HEK293 (cell line): ENCODE measurements at regions not wholly inside any gene's neighbourhood (a gene's known extent, or its start where the extent isn't known, plus 50 kb on each side); places are given as distances from the start of the nearest gene placed in this dataset.
A peak's percentile ranks its signal among the peaks of the same experiment; 100 is the strongest.
"Not testable (repeated sequence)": the region's sequence is repeated elsewhere in the genome, so short reads cannot be mapped to it uniquely, and the experiment has no call there.

Source experiments
- CTCF ChIA-PET: fragments of 350-600 bp; formaldehyde crosslinking; extraction: SDS; loops from one replicate; lab custom pipeline; 2021; ENCODE audit warnings: antibody characterized with exemption; lab: Yijun Ruan, JAX
- POLR2A ChIA-PET: fragments of 300-600 bp; formaldehyde crosslinking; extraction: SDS; loops from one replicate; lab custom pipeline; 2020; ENCODE audit warnings: antibody characterized with exemption, inconsistent platforms; lab: Yijun Ruan, JAX
- H3K27ac ChIP-seq: fragments of 200-500 bp; sonication (Bioruptor generic); 2 replicates; pipeline ENCODE4 v1.5.1; 2014; ENCODE audit warnings: low read depth, low read length, control low read depth, inconsistent platforms; ENCODE audit errors: extremely low read depth
- H3K36me3 ChIP-seq, 2 experiments: fragments of 200-500 bp in 1 of 2; sonication (Bioruptor generic) in 1 of 2; 1 replicate in 1 of 2; 2 replicates in 1 of 2; pipeline ENCODE4 v1.5.1; 2014 to 2017; ENCODE audit warnings: inconsistent platforms in 2 of 2, low read length in 2 of 2; ENCODE audit not compliant: control insufficient read depth in 2 of 2, insufficient read depth in 1 of 2
- H3K4me1 ChIP-seq: fragments of 200-500 bp; sonication (Bioruptor generic); 2 replicates; pipeline ENCODE4 v1.5.1; 2014; ENCODE audit warnings: mild to moderate bottlenecking, low read length, inconsistent platforms; ENCODE audit not compliant: control insufficient read depth, insufficient read depth
- H3K4me3 ChIP-seq: 2 replicates; pipeline ENCODE4 v1.5.1; 2011; ENCODE audit warnings: low read depth, mild to moderate bottlenecking, control low read depth, low read length, moderate library complexity
- H3K9me3 ChIP-seq: fragments of 200-500 bp; sonication (Bioruptor generic); 2 replicates; pipeline ENCODE4 v1.5.1; 2014; ENCODE audit warnings: low read depth, low read length, inconsistent platforms; ENCODE audit not compliant: control insufficient read depth, insufficient read depth
- HOXC10 ChIP-seq: sonication (generic); formaldehyde crosslinking; IDR thresholded peaks from 2 replicates; pipeline ENCODE4 v1.8.1; 2023; ENCODE audit warnings: mild to moderate bottlenecking, missing genetic modification reagents
- ZBTB11 ChIP-seq: fragments of 450-650 bp; formaldehyde crosslinking; conservative IDR thresholded peaks from 2 replicates; pipeline ENCODE4 v1.5.1; 2016; ENCODE audit warnings: low read depth, missing biosample characterization, missing genetic modification characterization
- ZBTB20 ChIP-seq: fragments of 450-650 bp; formaldehyde crosslinking; IDR thresholded peaks from 2 replicates; pipeline ENCODE4 v1.5.1; 2016; ENCODE audit warnings: missing biosample characterization, missing genetic modification characterization
- ZBTB48 ChIP-seq: fragments of 450-650 bp; formaldehyde crosslinking; IDR thresholded peaks from 2 replicates; pipeline ENCODE4 v1.5.1; 2016; ENCODE audit warnings: missing biosample characterization, missing genetic modification characterization
- ZNF140 ChIP-seq: fragments of 450-650 bp; formaldehyde crosslinking; IDR thresholded peaks from 2 replicates; pipeline ENCODE4 v1.5.1; 2016; ENCODE audit warnings: missing biosample characterization, missing genetic modification characterization
- ZNF146 ChIP-seq: fragments of 450-650 bp; formaldehyde crosslinking; IDR thresholded peaks from 2 replicates; pipeline ENCODE4 v1.5.1; 2016; ENCODE audit warnings: missing biosample characterization, missing genetic modification characterization
- ZNF157 ChIP-seq: fragments of 450-650 bp; formaldehyde crosslinking; IDR thresholded peaks from 2 replicates; pipeline ENCODE4 v1.5.1; 2016; ENCODE audit warnings: missing biosample characterization, missing genetic modification characterization
- ZNF202 ChIP-seq: fragments of 450-650 bp; formaldehyde crosslinking; IDR thresholded peaks from 2 replicates; pipeline ENCODE4 v1.5.1; 2016; ENCODE audit warnings: missing biosample characterization, missing genetic modification characterization, borderline replicate concordance
- ZNF426 ChIP-seq: fragments of 450-650 bp; formaldehyde crosslinking; IDR thresholded peaks from 2 replicates; pipeline ENCODE4 v1.5.1; 2017; ENCODE audit warnings: missing biosample characterization, missing genetic modification characterization, mild to moderate bottlenecking, inconsistent platforms, moderate library complexity
- ZNF514 ChIP-seq: fragments of 450-650 bp; formaldehyde crosslinking; IDR thresholded peaks from 2 replicates; pipeline ENCODE4 v1.5.1; 2016; ENCODE audit warnings: missing biosample characterization, missing genetic modification characterization
- ZNF529 ChIP-seq: fragments of 450-650 bp; formaldehyde crosslinking; IDR thresholded peaks from 2 replicates; pipeline ENCODE4 v1.5.1; 2017; ENCODE audit warnings: missing genetic modification characterization, missing biosample characterization; ENCODE audit not compliant: insufficient replicate concordance
- ZNF544 ChIP-seq: fragments of 450-650 bp; formaldehyde crosslinking; IDR thresholded peaks from 2 replicates; pipeline ENCODE4 v1.5.0; 2017; ENCODE audit warnings: missing biosample characterization, missing genetic modification characterization
- ZNF596 ChIP-seq: fragments of 450-650 bp; IDR thresholded peaks from 2 replicates; pipeline ENCODE4 v1.5.0; 2018; ENCODE audit warnings: missing biosample characterization, mild to moderate bottlenecking, missing genetic modification characterization, moderate library complexity
- ZNF843 ChIP-seq: fragments of 450-650 bp; formaldehyde crosslinking; IDR thresholded peaks from 2 replicates; pipeline ENCODE4 v1.5.1; 2016; ENCODE audit warnings: missing biosample characterization, missing genetic modification characterization
- TF ChIP-seq, protein P1 (sequence below): fragments of 450-650 bp; formaldehyde crosslinking; IDR thresholded peaks from 2 replicates; pipeline ENCODE4 v1.5.1; 2016; ENCODE audit warnings: missing biosample characterization, missing genetic modification characterization
- TF ChIP-seq, protein P2 (sequence below): fragments of 450-650 bp; formaldehyde crosslinking; IDR thresholded peaks from 2 replicates; pipeline ENCODE4 v1.5.1; 2016; ENCODE audit warnings: missing biosample characterization, missing genetic modification characterization
- TF ChIP-seq, protein P3 (sequence below): fragments of 450-650 bp; formaldehyde crosslinking; IDR thresholded peaks from 2 replicates; pipeline ENCODE4 v1.5.1; 2016; ENCODE audit warnings: missing biosample characterization, missing genetic modification characterization

DNA sequence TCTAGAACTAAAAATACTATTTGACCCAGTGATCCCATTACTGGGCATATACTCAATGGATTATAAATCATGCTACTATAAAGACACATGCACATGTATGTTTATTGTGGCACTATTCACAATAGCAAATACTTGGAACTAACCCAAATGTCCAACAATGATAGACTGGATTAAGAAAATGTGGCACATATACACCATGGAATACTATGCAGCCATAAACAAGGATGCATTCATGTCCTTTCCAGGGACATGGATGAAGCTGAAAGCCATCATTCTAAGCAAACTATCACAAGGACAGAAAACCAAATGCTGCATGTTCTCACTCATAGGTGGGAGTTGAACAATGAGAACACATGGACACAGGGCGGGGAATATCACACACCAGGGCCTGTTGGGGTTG lies 1039.0 kb downstream of the NR2F1-AS1 start:
- H3K4me1 ChIP-seq, H3K9me3 ChIP-seq, CTCF ChIA-PET, POLR2A ChIA-PET, H3K27ac ChIP-seq, H3K36me3 ChIP-seq, H3K4me3 ChIP-seq: not testable (repeated sequence)
- TF ChIP-seq, protein P1, sequence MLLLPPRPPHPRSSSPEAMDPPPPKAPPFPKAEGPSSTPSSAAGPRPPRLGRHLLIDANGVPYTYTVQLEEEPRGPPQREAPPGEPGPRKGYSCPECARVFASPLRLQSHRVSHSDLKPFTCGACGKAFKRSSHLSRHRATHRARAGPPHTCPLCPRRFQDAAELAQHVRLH = 0 out of 2 replicates have a peak, but pooled peaks have one; percentile 35
- 0 out of 2 replicates have a peak, but pooled peaks have one; percentile 48 for TF ChIP-seq ZNF202 (tag by site-specific recombination)
- TF ChIP-seq ZNF146 (tag by site-specific recombination) = peak; percentile 93

- ChIA-PET CTCF (no interaction called here), POLR2A (interaction anchor here (0.5 kb wide), 1 partner anchor 1226 kb away, joined by 5 read pairs; no protein-coding TSS in a partner anchor)
- H3K4me3 ChIP-seq = no peak overlapping the region
- no peaks in the 10 kb centered on the region for H3K36me3 ChIP-seq
- no peak overlapping the region for H3K27ac ChIP-seq
- H3K4me1 ChIP-seq = no peaks in the 10 kb centered on the region
- no peaks in the 10 kb centered on the region for H3K9me3 ChIP-seq
- TF ChIP-seq ZNF157 = no peak
- no peak for TF ChIP-seq ZNF140 (tag by site-specific recombination)
- no peak for TF ChIP-seq ZNF544 (tag by site-specific recombination)
- TF ChIP-seq, protein P2, sequence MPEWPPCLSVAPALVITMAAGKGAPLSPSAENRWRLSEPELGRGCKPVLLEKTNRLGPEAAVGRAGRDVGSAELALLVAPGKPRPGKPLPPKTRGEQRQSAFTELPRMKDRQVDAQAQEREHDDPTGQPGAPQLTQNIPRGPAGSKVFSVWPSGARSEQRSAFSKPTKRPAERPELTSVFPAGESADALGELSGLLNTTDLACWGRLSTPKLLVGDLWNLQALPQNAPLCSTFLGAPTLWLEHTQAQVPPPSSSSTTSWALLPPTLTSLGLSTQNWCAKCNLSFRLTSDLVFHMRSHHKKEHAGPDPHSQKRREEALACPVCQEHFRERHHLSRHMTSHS = no peak
- TF ChIP-seq ZNF529 (tag by site-specific recombination) = no peak
- no peak for TF ChIP-seq ZNF843 (tag by site-specific recombination)
- TF ChIP-seq ZNF596 (tag by site-specific recombination) = no peak
- TF ChIP-seq ZBTB20 (tag by site-specific recombination) = no peak
- no peak for TF ChIP-seq ZNF514 (tag by site-specific recombination)
- no peak for TF ChIP-seq HOXC10
- TF ChIP-seq, protein P3, sequence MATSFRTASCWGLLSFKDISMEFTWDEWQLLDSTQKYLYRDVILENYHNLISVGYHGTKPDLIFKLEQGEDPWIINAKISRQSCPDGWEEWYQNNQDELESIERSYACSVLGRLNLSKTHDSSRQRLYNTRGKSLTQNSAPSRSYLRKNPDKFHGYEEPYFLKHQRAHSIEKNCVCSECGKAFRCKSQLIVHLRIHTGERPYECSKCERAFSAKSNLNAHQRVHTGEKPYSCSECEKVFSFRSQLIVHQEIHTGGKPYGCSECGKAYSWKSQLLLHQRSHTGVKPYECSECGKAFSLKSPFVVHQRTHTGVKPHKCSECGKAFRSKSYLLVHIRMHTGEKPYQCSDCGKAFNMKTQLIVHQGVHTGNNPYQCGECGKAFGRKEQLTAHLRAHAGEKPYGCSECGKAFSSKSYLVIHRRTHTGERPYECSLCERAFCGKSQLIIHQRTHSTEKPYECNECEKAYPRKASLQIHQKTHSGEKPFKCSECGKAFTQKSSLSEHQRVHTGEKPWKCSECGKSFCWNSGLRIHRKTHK (tag by site-specific recombination) = no peak
- no peak for TF ChIP-seq ZBTB11 (tag by site-specific recombination)
- TF ChIP-seq ZBTB48 (tag by site-specific recombination) = no peak
- TF ChIP-seq ZNF426 (tag by site-specific recombination) = no peak
Observed at GRCh38 chr5:92527311-92528078, 1053.5 kb downstream of the NR2F1-AS1 start.
